SK-N-MC (cell line): ENCODE measurements at regions not wholly inside any gene's neighbourhood (a gene's known extent, or its start where the extent isn't known, plus 50 kb on each side); places are given as distances from the start of the nearest gene placed in this dataset.

Source experiments
- DNase-seq: peaks from one replicate; pipeline ENCODE4 v3.0.0-alpha.2; 2011; ENCODE audit warnings: low read depth, low spot score
- H3K27ac ChIP-seq: fragments of 200-600 bp; sonication (generic); 2 replicates; pipeline ENCODE4 v1.5.1; 2016; ENCODE audit warnings: mixed run types
- H3K36me3 ChIP-seq: fragments of 200-600 bp; sonication (generic); 2 replicates; pipeline ENCODE4 v1.6.1; 2017; ENCODE audit warnings: antibody characterized with exemption, low read length, mixed read lengths; ENCODE audit not compliant: insufficient read depth
- H3K4me3 ChIP-seq: fragments of 200-600 bp; sonication (generic); 2 replicates; pipeline ENCODE4 v1.5.1; 2016
- H3K9ac ChIP-seq: fragments of 200-600 bp; sonication (generic); 2 replicates; pipeline ENCODE4 v1.8.0; 2017; ENCODE audit warnings: mixed run types, mixed read lengths; ENCODE audit not compliant: insufficient read length
- H3K9me3 ChIP-seq: fragments of 200-600 bp; sonication (generic); 2 replicates; pipeline ENCODE4 v1.6.1; 2017; ENCODE audit warnings: low read depth, mild to moderate bottlenecking, antibody characterized with exemption, low read length, moderate library complexity, mixed read lengths
- EZH2 ChIP-seq: fragments of 200-600 bp; sonication (generic); IDR thresholded peaks from one replicate; pipeline ENCODE4 v1.6.1; 2017; ENCODE audit warnings: antibody characterized with exemption
- FOXP2 ChIP-seq: optimal IDR thresholded peaks from 2 replicates; pipeline ENCODE3; 2011; ENCODE audit warnings: mild to moderate bottlenecking, moderate library complexity; ENCODE audit not compliant: insufficient read depth; ENCODE audit errors: extremely low read length, control extremely low read depth
- POLR2AphosphoS5 ChIP-seq: IDR thresholded peaks from 2 replicates; pipeline ENCODE4 v1.6.1; 2012; ENCODE audit warnings: mild to moderate bottlenecking, low read depth, low read length, borderline replicate concordance

GRCh38 chr13:34001389-34001788 lies 183.4 kb downstream of the RFC3 start:
- Histone ChIP-seq H3K4me3 (no peak overlapping the region), H3K9ac (no peak overlapping the region), H3K9me3 (no peaks in the 10 kb centered on the region), H3K27ac (no peak overlapping the region), H3K36me3 (no peaks in the 10 kb centered on the region)
- TF ChIP-seq POLR2AphosphoS5, result no peak
- no peak for TF ChIP-seq EZH2
- TF ChIP-seq FOXP2, result no peak
- no peak for DNase-seq

GRCh38 chr13:34002141-34002540 lies 184.2 kb downstream of the RFC3 start:
- Histone ChIP-seq H3K27ac (no peak overlapping the region), H3K9ac (no peak overlapping the region), H3K4me3 (no peak overlapping the region), H3K36me3 (no peaks in the 10 kb centered on the region), H3K9me3 (no peaks in the 10 kb centered on the region)
- DNase-seq, result no peak
- TF ChIP-seq EZH2, result no peak
- no peak for TF ChIP-seq POLR2AphosphoS5
- TF ChIP-seq FOXP2, result no peak

- TF ChIP-seq POLR2AphosphoS5 (no peak), EZH2 (no peak), FOXP2 (no peak)
- H3K9me3 ChIP-seq, result no peaks in the 10 kb centered on the region
- H3K36me3 ChIP-seq, result no peaks in the 10 kb centered on the region
- DNase-seq, result no peak
- no peak overlapping the region for H3K9ac ChIP-seq
- no peak overlapping the region for H3K27ac ChIP-seq
- H3K4me3 ChIP-seq, result no peak overlapping the region
Observed at GRCh38 chr13:34002924-34003323, 185.0 kb downstream of the RFC3 start.

- DNase-seq, result no peak
- H3K27ac ChIP-seq, result no peak overlapping the region
- H3K9me3 ChIP-seq, result no peaks in the 10 kb centered on the region
- TF ChIP-seq EZH2 (no peak), FOXP2 (no peak), POLR2AphosphoS5 (no peak)
- no peaks in the 10 kb centered on the region for H3K36me3 ChIP-seq
- no peak overlapping the region for H3K4me3 ChIP-seq
- H3K9ac ChIP-seq, result no peak overlapping the region
Observed at GRCh38 chr13:34003656-34004055, 185.7 kb downstream of the RFC3 start.

- Histone ChIP-seq H3K9ac (no peak overlapping the region), H3K9me3 (no peaks in the 10 kb centered on the region), H3K4me3 (no peak overlapping the region), H3K27ac (no peak overlapping the region), H3K36me3 (no peaks in the 10 kb centered on the region)
- TF ChIP-seq EZH2 (no peak), POLR2AphosphoS5 (no peak), FOXP2 (no peak)
- no peak for DNase-seq
Observed at GRCh38 chr13:34004676-34005075, 186.7 kb downstream of the RFC3 start.

GRCh38 chr13:34006011-34006410 lies 188.1 kb downstream of the RFC3 start:
- DNase-seq, result no peak
- Histone ChIP-seq H3K27ac (no peak overlapping the region), H3K9me3 (no peaks in the 10 kb centered on the region), H3K36me3 (no peaks in the 10 kb centered on the region), H3K4me3 (no peak overlapping the region), H3K9ac (no peak overlapping the region)
- no peak for TF ChIP-seq POLR2AphosphoS5
- no peak for TF ChIP-seq FOXP2
- no peak for TF ChIP-seq EZH2

- no peak for DNase-seq
- H3K4me3 ChIP-seq, result no peak overlapping the region
- H3K9ac ChIP-seq, result no peak overlapping the region
- TF ChIP-seq FOXP2, result no peak
- TF ChIP-seq POLR2AphosphoS5, result no peak
- H3K9me3 ChIP-seq, result no peaks in the 10 kb centered on the region
- H3K27ac ChIP-seq, result no peak overlapping the region
- H3K36me3 ChIP-seq, result no peaks in the 10 kb centered on the region
Observed at GRCh38 chr13:34011552-34012085, 193.7 kb downstream of the RFC3 start.

GRCh38 chr13:34012382-34012781 lies 194.4 kb downstream of the RFC3 start:
- DNase-seq, result no peak
- H3K27ac ChIP-seq, result no peak overlapping the region

GRCh38 chr13:34013061-34013460 lies 195.1 kb downstream of the RFC3 start:
- TF ChIP-seq FOXP2 (no peak), POLR2AphosphoS5 (no peak), EZH2 (no peak)
- Histone ChIP-seq H3K27ac (no peak overlapping the region), H3K9ac (no peak overlapping the region), H3K9me3 (no peaks in the 10 kb centered on the region), H3K4me3 (no peak overlapping the region), H3K36me3 (no peaks in the 10 kb centered on the region)
- DNase-seq, result no peak

More at GRCh38 chr13:34012382-34012781, 194.4 kb downstream of the RFC3 start:
- Histone ChIP-seq H3K9me3 (no peaks in the 10 kb centered on the region), H3K36me3 (no peaks in the 10 kb centered on the region), H3K9ac (no peak overlapping the region), H3K4me3 (no peak overlapping the region)
- TF ChIP-seq FOXP2 (no peak), POLR2AphosphoS5 (no peak), EZH2 (no peak)
